Thymus (tissue), 11 donors: ENCODE measurements at regions not wholly inside any gene's neighbourhood (a gene's known extent, or its start where the extent isn't known, plus 50 kb on each side); places are given as distances from the start of the nearest gene placed in this dataset.

Source experiments
- DNase-seq, 9 donors: peaks; one replicate each; pipeline ENCODE4 v3.0.0-alpha.2; 2013; ENCODE audit warnings: low spot score in 9 of 9, low read depth in 6 of 9, missing footprints in 1 of 9
- H3K27ac ChIP-seq, 2 donors: one replicate each; pipeline ENCODE4 v1.5.1; 2013; ENCODE audit warnings: control low read depth in 1 of 2, low read depth in 1 of 2, low read length in 1 of 2, mild to moderate bottlenecking in 1 of 2, moderate library complexity in 1 of 2
- H3K27me3 ChIP-seq, 2 donors: one replicate each; pipeline ENCODE4 v1.5.1; 2013; ENCODE audit warnings: low read length in 1 of 2; ENCODE audit not compliant: control insufficient read depth in 2 of 2, insufficient read depth in 1 of 2
- H3K36me3 ChIP-seq, 2 donors: one replicate each; pipeline ENCODE4 v1.5.1; 2013; ENCODE audit warnings: low read length in 1 of 2, mild to moderate bottlenecking in 1 of 2, moderate library complexity in 1 of 2; ENCODE audit not compliant: control insufficient read depth in 2 of 2, insufficient read depth in 2 of 2
- H3K4me1 ChIP-seq, 2 donors: one replicate each; pipeline ENCODE4 v1.5.1; 2013; ENCODE audit warnings: low read length in 2 of 2; ENCODE audit not compliant: control insufficient read depth in 2 of 2, insufficient read depth in 2 of 2
- H3K4me3 ChIP-seq, 2 donors: one replicate each; pipeline ENCODE4 v1.5.1; 2013; ENCODE audit warnings: low read length in 2 of 2, control low read depth in 1 of 2, mild to moderate bottlenecking in 1 of 2
- H3K9me3 ChIP-seq, 2 donors: one replicate each; pipeline ENCODE4 v1.5.1; 2013; ENCODE audit warnings: low read length in 1 of 2, mild to moderate bottlenecking in 1 of 2; ENCODE audit not compliant: control insufficient read depth in 2 of 2, insufficient read depth in 1 of 2
- WGBS: extraction: QIAGEN DNeasy Blood & Tissue Kit; methylation state at CpG from one replicate; pipeline ENCODE4 v1.1.7; 2013; 5-methylcytosine and 5-hydroxymethylcytosine counted together
- donor health status: healthy.

DNA sequence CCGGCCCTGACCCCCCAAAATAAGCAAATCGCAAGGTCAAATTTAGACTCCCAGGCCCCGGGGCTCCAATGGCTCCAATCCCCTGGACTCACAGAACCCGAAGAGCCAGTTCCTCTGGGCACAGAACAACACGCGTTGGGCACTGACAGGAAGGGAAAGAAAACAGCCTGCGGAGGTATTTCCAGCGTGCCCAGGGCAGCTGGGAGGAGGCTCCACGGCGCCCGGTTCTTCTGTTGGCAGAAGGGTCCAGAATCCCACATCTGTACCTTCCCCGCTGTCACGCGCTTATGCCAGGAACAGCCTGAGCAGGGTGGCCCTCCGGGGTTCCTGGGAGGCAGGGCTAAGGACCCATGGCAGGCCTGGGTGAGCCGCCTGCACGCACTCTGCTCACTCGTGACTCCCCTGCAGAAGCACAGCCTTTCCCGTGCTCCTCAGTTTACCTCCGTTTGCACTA lies 85.5 kb downstream of the RIPK4 start:
- Histone ChIP-seq H3K27me3 (peaks cover 0 to 50% of the 10 kb centered on the region in 2 donors), H3K27ac (no peak overlapping the region), H3K9me3 (no peaks in the 10 kb centered on the region), H3K36me3 (no peaks in the 10 kb centered on the region), H3K4me3 (no peak overlapping the region), H3K4me1 (peaks cover 0 to 11% of the 10 kb centered on the region in 2 donors)
- 95% methylated on average over 20 of the region's 20 CpGs for WGBS
- DNase-seq, result no peak

GRCh38 chr21:41680444-41681347 lies 86.2 kb downstream of the RIPK4 start:
- 93% methylated on average over 23 of the region's 23 CpGs for WGBS
- Histone ChIP-seq H3K9me3 (no peaks in the 10 kb centered on the region), H3K27me3 (peaks cover 0 to 47% of the 10 kb centered on the region in 2 donors), H3K36me3 (no peaks in the 10 kb centered on the region), H3K4me1 (peaks cover 0 to 11% of the 10 kb centered on the region in 2 donors), H3K27ac (no peak overlapping the region), H3K4me3 (no peak overlapping the region)
- DNase-seq, result no peak

GRCh38 chr21:41678924-41679318 lies 87.9 kb downstream of the RIPK4 start:
- H3K27ac ChIP-seq, result peak overlapping the region; percentile 58 to 79
- DNase-seq, result peak in 8 of 9 donors; percentile 20 to 68 (median 44)
- no peaks in the 10 kb centered on the region for H3K36me3 ChIP-seq
- H3K9me3 ChIP-seq, result no peaks in the 10 kb centered on the region
- WGBS, result 61% methylated on average over 11 of the region's 11 CpGs
- H3K4me3 ChIP-seq, result no peak overlapping the region
- peaks cover 0 to 43% of the 10 kb centered on the region in 2 donors for H3K27me3 ChIP-seq
- H3K4me1 ChIP-seq, result peaks cover 0 to 13% of the 10 kb centered on the region in 2 donors

- H3K36me3 ChIP-seq, result no peaks in the 10 kb centered on the region
- peaks cover 0 to 16% of the 10 kb centered on the region in 2 donors for H3K4me1 ChIP-seq
- no peak for DNase-seq
- no peak overlapping the region for H3K4me3 ChIP-seq
- H3K27ac ChIP-seq, result peak overlapping the region; percentile 58 to 79
- H3K27me3 ChIP-seq, result peaks cover 0 to 41% of the 10 kb centered on the region in 2 donors
- WGBS, result 69% methylated on average over 17 of the region's 17 CpGs
- H3K9me3 ChIP-seq, result no peaks in the 10 kb centered on the region
These were observed 88.6 kb downstream of the RIPK4 start for GRCh38 chr21:41678016-41678923.

DNA sequence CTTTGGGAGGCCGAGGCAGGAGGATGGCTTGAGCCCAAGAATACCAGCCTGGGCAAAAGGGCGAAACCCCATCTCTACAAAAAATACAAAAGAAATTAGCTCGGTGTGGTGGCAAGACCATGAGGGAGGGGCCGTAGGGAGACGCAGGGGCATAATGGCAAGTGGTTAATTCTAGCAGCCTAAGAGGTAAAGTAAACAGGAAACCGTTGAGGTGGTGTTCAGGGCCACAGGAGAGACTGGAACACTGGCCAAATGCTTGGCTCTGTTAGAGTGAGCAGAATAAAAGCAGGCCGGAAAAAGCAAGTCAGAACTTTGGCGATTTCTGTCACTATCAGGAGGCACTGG lies 89.2 kb downstream of the RIPK4 start:
- 85% methylated on average over 8 of the region's 8 CpGs for WGBS
- Histone ChIP-seq H3K27me3 (peaks cover 0 to 45% of the 10 kb centered on the region in 2 donors), H3K4me1 (peaks cover 0 to 16% of the 10 kb centered on the region in 2 donors), H3K27ac (peak overlapping the region in 1 of 2 donors; percentile 22), H3K36me3 (no peaks in the 10 kb centered on the region), H3K4me3 (no peak overlapping the region), H3K9me3 (no peaks in the 10 kb centered on the region)
- no peak for DNase-seq

DNA sequence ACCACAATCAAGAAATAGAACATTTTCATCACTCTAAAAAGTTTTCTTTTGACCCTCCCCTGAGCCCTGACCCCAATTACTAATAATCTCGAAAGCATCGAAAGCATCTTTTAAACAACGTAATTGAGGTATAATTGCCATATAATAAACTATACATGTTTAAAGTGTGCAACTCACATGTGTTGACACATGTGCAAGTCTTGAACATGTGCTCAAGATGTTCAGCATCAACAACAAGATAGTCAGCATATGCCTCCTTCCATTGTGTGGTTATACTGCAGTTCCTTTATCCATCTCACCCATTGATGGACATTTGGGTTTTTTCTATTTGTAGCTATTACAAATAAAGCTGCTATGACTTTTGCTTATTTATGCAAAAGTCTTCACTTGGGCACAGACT lies 90.7 kb downstream of the RIPK4 start:
- Histone ChIP-seq H3K4me3 (no peak overlapping the region), H3K27ac (no peak overlapping the region), H3K27me3 (peaks cover 0 to 41% of the 10 kb centered on the region in 2 donors), H3K9me3 (no peaks in the 10 kb centered on the region), H3K4me1 (peaks cover 9 to 26% of the 10 kb centered on the region in 2 donors), H3K36me3 (no peaks in the 10 kb centered on the region)
- WGBS, result 99% methylated on average over 3 of the region's 3 CpGs
- DNase-seq, result no peak

DNA sequence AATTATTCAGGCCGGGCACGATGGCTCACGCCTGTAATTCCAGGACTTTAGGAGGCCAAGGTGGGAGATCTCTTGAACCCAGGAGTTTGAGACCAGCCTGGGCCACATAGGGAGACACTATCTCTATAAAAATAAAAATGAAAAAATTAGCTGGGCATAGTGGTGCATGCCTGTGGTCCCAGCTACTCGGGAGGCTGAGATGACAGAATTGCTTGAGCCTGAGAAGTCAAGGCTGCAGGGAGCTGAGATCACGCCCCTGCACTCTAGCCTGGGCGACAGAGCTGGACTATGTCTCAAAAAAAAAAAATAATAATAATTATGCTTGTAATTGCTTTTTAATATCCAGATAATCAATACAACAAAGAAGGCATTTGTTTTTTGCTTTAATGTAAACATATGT lies 91.3 kb downstream of the RIPK4 start:
- DNase-seq, result no peak
- Histone ChIP-seq H3K36me3 (no peaks in the 10 kb centered on the region), H3K4me3 (no peak overlapping the region), H3K27me3 (peaks cover 0 to 36% of the 10 kb centered on the region in 2 donors), H3K4me1 (peaks cover 9 to 28% of the 10 kb centered on the region in 2 donors), H3K27ac (no peak overlapping the region), H3K9me3 (no peaks in the 10 kb centered on the region)
- 81% methylated on average over 6 of the region's 6 CpGs for WGBS

- Histone ChIP-seq H3K27ac (no peak overlapping the region), H3K36me3 (no peaks in the 10 kb centered on the region), H3K9me3 (no peaks in the 10 kb centered on the region), H3K4me3 (no peak overlapping the region), H3K4me1 (peaks cover 9 to 28% of the 10 kb centered on the region in 2 donors), H3K27me3 (peaks cover 0 to 34% of the 10 kb centered on the region in 2 donors)
- no peak for DNase-seq
- 91% methylated on average over 6 of the region's 6 CpGs for WGBS
These were observed 92.5 kb downstream of the RIPK4 start for GRCh38 chr21:41674402-41674801.
